SK-N-MC (cell line): ENCODE measurements at regions not wholly inside any gene's neighbourhood (a gene's known extent, or its start where the extent isn't known, plus 50 kb on each side); places are given as distances from the start of the nearest gene placed in this dataset.

Source experiments
- EZH2 ChIP-seq: fragments of 200-600 bp; sonication (generic); IDR thresholded peaks from one replicate; pipeline ENCODE4 v1.6.1; 2017; ENCODE audit warnings: antibody characterized with exemption
- POLR2AphosphoS5 ChIP-seq: IDR thresholded peaks from 2 replicates; pipeline ENCODE4 v1.6.1; 2012; ENCODE audit warnings: mild to moderate bottlenecking, low read depth, low read length, borderline replicate concordance

GRCh38 chr2:18724371-18725145 is 135.2 kb upstream of the NT5C1B start:
- no peak for TF ChIP-seq POLR2AphosphoS5
- no peak for TF ChIP-seq EZH2
